Activated CD8-positive, alpha-beta T cell treated with anti-CD3 and anti-CD28 coated beads, Interleukin-2, amount 10 ng/mL, durations not matched to agents 7 days and 5 days (primary cell): ENCODE measurements at regions not wholly inside any gene's neighbourhood (a gene's known extent, or its start where the extent isn't known, plus 50 kb on each side); places are given as distances from the start of the nearest gene placed in this dataset.
"Not testable (repeated sequence)": the region's sequence is repeated elsewhere in the genome, so short reads cannot be mapped to it uniquely, and the experiment has no call there.

Source experiments
- ATAC-seq: fragments of 150-1000 bp; cut with Tn5 transposase; one replicate; pipeline ENCODE4 v1.10.0; 2021; ENCODE audit warnings: moderate library complexity
- CTCF ChIA-PET: fragments of 350-600 bp; sonication (Branson Sonifier 250); formaldehyde crosslinking; loops from one replicate; lab custom pipeline; 2021; ENCODE audit warnings: antibody characterized with exemption; lab: Charles Lee
- POLR2A ChIA-PET: fragments of 350-600 bp; sonication (Branson Sonifier 250); formaldehyde crosslinking; loops from one replicate; lab custom pipeline; 2021; ENCODE audit warnings: antibody characterized with exemption; lab: Charles Lee
- DNase-seq: peaks from one replicate; pipeline ENCODE4 v3.0.0-alpha.2; 2020
- H3K27ac Mint-ChIP-seq: one replicate; pipeline ENCODE4 v1.8.0; 2021; ENCODE audit warnings: mild to moderate bottlenecking, mixed read lengths
- H3K27me3 Mint-ChIP-seq: one replicate; pipeline ENCODE4 v1.8.0; 2021; ENCODE audit warnings: low read depth, mixed read lengths
- H3K36me3 Mint-ChIP-seq: one replicate; pipeline ENCODE4 v1.8.0; 2021; ENCODE audit warnings: low read depth, mixed read lengths
- H3K4me1 Mint-ChIP-seq: one replicate; pipeline ENCODE4 v1.8.0; 2021; ENCODE audit warnings: low read depth, mixed read lengths
- H3K4me3 Mint-ChIP-seq: one replicate; pipeline ENCODE4 v1.8.0; 2021; ENCODE audit warnings: mild to moderate bottlenecking, mixed read lengths
- H3K9me3 Mint-ChIP-seq: one replicate; pipeline ENCODE4 v1.8.0; 2022; ENCODE audit warnings: mixed read lengths; ENCODE audit not compliant: insufficient read depth

DNA sequence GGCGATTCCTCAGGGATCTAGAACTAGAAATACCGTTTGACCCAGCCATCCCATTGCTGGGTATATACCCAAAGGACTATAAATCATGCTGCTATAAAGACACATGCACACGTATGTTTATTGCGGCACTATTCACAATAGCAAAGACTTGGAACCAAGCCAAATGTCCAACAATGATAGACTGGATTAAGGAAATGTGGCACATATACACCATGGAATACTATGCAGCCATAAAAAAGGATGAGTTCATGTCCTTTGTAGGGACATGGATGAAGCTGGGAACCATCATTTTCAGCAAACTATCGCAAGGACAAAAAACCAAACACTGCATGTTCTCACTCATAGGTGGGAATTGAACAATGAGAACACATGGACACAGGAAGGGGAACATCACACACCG, 311.1 kb downstream of the PTGER3 start:
- POLR2A ChIA-PET, ATAC-seq, H3K9me3 Mint-ChIP-seq, H3K36me3 Mint-ChIP-seq, CTCF ChIA-PET, H3K4me1 Mint-ChIP-seq, H3K27ac Mint-ChIP-seq, H3K4me3 Mint-ChIP-seq, H3K27me3 Mint-ChIP-seq, DNase-seq: not testable (repeated sequence)

DNA sequence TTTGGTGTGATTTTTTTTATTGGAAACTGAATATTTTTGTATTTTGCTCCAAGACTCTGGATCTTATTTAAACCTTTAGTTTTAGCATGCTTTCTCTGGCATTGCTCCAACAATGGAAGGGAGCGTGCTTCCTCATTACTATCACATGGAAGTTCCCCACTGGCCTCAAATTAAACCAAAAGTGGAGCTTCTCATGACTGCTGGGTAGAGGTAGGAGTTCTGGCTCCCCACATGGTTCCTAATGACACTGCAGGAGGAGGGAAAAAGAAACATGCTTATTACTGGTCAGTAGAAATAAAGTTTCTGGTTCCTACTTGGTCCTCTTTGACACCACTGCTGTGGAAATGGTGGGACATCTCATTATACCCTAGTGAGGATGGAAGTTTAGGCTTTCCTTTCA, 310.5 kb downstream of the PTGER3 start:
- no peak for DNase-seq
- Mint-ChIP-seq H3K4me1 (no peaks in the 10 kb centered on the region), H3K9me3 (peaks cover 10% of the 10 kb centered on the region), H3K4me3 (no peak overlapping the region), H3K36me3 (no peaks in the 10 kb centered on the region), H3K27me3 (no peaks in the 10 kb centered on the region), H3K27ac (no peak overlapping the region)
- no peak for ATAC-seq
- ChIA-PET POLR2A (no interaction called here), CTCF (no interaction called here)

DNA sequence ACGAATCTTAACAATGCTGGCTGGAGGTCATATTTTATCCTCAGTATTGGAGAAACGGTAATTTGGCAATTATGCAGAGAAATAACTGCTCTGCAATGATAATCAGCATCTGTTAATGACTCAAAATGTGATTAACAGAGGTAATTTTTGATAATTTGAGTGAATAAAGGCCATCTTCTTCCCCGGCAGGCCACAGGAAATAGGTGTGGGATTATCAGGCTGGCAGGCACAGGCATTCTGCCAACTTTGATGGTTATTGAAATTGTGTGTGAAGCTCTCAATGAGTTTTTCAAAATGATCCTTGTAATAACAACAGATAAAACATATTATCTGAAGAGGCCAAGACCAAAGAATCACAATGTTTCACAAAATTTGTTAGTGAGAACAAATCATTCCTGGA, 309.0 kb downstream of the PTGER3 start:
- DNase-seq (no peak), ATAC-seq (no peak)
- H3K9me3 Mint-ChIP-seq = peaks cover 16% of the 10 kb centered on the region
- H3K36me3 Mint-ChIP-seq = no peaks in the 10 kb centered on the region
- H3K4me3 Mint-ChIP-seq = no peak overlapping the region
- ChIA-PET CTCF (no interaction called here), POLR2A (interaction anchor here (0.6 kb wide), 1 partner anchor 931 kb away, joined by 6 read pairs; no protein-coding TSS in a partner anchor)
- peaks cover 5% of the 10 kb centered on the region for H3K27me3 Mint-ChIP-seq
- no peak overlapping the region for H3K27ac Mint-ChIP-seq
- H3K4me1 Mint-ChIP-seq = no peaks in the 10 kb centered on the region

DNA sequence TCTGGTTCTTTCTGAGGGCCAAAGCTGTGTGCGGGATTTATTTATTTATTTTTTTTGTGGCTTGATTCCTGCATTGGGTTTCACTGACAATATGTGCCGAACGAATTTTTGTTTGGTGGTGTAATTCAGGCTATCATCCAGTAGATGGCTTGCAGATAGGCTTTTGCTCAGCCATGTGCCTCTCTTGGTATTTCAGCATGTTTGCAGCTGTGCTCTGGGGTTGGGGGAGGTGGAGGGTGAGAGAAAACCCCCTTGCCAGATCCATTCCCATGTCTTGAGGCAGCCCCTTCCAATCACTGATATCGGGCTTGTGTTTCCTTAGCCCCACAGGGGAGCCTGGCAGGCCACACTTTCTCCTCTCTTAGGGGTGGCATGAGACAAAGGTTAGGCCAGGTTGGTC, 302.4 kb downstream of the PTGER3 start:
- ChIA-PET POLR2A (no interaction called here), CTCF (interaction anchor here (1.1 kb wide), 1 partner anchor 20 kb away, joined by 4 read pairs; no protein-coding TSS in a partner anchor)
- H3K9me3 Mint-ChIP-seq = peaks cover 22% of the 10 kb centered on the region
- H3K27me3 Mint-ChIP-seq = peaks cover 5% of the 10 kb centered on the region
- H3K36me3 Mint-ChIP-seq = no peaks in the 10 kb centered on the region
- H3K27ac Mint-ChIP-seq = no peak overlapping the region
- DNase-seq = no peak
- H3K4me3 Mint-ChIP-seq = no peak overlapping the region
- ATAC-seq = no peak
- no peaks in the 10 kb centered on the region for H3K4me1 Mint-ChIP-seq

DNA sequence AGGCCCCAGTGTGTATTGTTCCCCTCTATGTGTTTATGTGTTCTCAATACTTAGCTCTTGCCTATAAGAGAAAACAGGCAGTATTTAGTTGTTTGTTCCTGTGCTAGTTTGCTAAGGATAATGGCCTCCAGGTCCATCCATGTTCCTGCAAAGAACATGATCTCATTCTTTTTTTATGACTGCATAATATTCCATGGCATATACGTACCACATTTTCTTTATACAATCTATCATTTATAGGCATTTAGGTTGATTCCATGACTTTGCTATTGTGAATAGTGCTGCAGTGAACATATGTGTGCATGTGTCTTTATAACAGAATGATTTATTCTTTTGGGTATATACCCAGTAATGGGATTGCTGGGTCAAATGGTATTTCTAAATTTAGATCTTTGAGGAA, 301.6 kb downstream of the PTGER3 start:
- CTCF ChIA-PET, DNase-seq, POLR2A ChIA-PET, H3K27me3 Mint-ChIP-seq, H3K27ac Mint-ChIP-seq, H3K4me3 Mint-ChIP-seq, ATAC-seq, H3K4me1 Mint-ChIP-seq, H3K36me3 Mint-ChIP-seq: not testable (repeated sequence)
- peaks cover 27% of the 10 kb centered on the region for H3K9me3 Mint-ChIP-seq

DNA sequence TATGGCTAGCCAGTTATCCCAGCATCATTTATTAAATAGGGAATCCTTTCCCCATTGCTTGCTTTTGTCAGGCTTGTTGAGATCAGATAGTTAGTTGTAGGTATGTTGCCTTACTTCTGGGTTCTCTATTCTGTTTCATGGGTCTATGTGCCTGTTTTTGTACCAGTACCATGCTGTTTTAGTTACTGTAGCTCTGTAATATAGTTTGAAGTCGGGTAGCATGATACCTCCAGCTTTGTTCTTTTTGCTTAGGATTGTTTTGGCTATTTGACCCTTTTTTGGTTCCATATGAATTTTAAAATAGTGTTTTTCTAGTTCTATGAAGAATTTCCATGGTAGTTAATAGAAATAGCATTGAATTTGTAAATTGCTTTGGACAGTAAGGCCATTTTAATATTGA, 300.5 kb downstream of the PTGER3 start:
- H3K36me3 Mint-ChIP-seq, H3K27ac Mint-ChIP-seq, POLR2A ChIA-PET: not testable (repeated sequence)

DNA sequence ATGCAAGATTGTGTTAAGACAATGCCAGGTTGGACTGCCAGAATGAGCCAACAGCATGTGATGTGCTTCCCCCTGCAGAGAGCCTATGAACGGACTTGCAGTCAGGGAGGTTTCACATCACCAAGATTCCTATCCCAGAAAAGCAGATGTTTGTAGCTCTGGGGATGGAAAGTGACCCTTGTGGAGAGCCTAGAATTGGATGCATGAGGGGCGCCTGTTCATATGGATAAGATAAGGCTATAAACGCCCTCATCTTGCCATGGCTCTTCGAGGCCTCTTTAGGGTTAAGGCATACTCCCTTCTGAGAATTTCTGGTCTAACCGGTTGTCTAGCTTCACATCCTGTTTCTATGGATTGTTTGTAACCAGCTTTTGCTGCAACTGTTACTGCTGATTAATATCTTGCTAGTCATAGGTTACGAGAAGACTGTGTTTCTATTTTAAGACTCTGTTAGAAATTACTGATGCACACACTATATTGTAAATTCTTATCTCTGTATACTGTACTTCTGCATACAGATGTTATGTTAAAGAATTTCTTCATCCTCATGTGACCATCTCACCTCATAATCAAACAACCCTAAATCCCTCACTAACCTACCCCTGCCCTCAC, 295.8 kb downstream of the PTGER3 start:
- H3K36me3 Mint-ChIP-seq, POLR2A ChIA-PET, CTCF ChIA-PET, H3K27me3 Mint-ChIP-seq, H3K4me1 Mint-ChIP-seq, DNase-seq, H3K27ac Mint-ChIP-seq, H3K4me3 Mint-ChIP-seq, ATAC-seq: not testable (repeated sequence)
- peaks cover 22% of the 10 kb centered on the region for H3K9me3 Mint-ChIP-seq

More for the DNA sequence above, 300.5 kb downstream of the PTGER3 start:
- peaks cover 23% of the 10 kb centered on the region for H3K9me3 Mint-ChIP-seq
- CTCF ChIA-PET, DNase-seq, H3K4me3 Mint-ChIP-seq, H3K27me3 Mint-ChIP-seq, ATAC-seq, H3K4me1 Mint-ChIP-seq: not testable (repeated sequence)

DNA sequence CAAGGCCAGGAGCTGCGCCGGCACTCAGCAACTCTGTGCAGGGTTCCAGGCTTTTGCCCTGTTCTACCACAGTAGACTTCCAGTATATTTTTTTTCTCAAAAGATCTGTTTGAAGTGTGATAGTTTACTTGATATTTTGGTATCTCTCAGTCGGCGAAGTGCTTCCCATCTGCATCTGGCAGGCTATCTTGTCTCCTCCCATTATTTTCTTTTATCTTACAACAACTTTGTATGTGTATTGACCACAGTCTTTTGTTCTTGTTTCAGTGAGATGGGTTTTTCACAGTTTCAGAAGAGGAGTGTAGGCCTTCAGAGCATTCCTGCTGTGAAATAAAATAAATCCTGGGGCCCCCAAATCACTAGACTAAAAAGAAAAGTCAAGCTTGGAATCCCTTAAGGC, 292.9 kb downstream of the PTGER3 start:
- DNase-seq (no peak), ATAC-seq (no peak)
- H3K4me3 Mint-ChIP-seq = no peak overlapping the region
- H3K27ac Mint-ChIP-seq = no peak overlapping the region
- H3K27me3 Mint-ChIP-seq = no peaks in the 10 kb centered on the region
- ChIA-PET CTCF (no interaction called here), POLR2A (no interaction called here)
- peaks cover 11% of the 10 kb centered on the region for H3K9me3 Mint-ChIP-seq
- peaks cover 6% of the 10 kb centered on the region for H3K4me1 Mint-ChIP-seq
- H3K36me3 Mint-ChIP-seq = no peaks in the 10 kb centered on the region

DNA sequence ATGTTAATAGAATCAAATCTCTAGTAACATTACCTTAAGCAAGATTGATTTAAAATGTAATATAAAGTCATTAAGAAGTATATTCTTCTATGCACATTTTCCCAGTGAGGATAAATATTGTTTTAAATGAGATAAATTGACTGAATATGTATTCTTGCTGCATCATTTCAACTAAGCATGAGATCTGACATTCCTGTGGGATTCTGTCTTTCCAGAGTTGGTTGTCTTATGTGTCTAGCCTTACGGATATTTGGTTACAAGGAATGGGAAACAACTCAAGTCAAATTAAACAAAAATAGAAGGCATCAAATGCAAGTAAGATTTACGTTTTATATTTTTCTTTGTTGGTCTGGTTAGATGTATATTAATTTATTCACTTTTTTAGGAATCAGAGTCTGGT, 287.5 kb downstream of the PTGER3 start:
- POLR2A ChIA-PET = no interaction called here

DNA sequence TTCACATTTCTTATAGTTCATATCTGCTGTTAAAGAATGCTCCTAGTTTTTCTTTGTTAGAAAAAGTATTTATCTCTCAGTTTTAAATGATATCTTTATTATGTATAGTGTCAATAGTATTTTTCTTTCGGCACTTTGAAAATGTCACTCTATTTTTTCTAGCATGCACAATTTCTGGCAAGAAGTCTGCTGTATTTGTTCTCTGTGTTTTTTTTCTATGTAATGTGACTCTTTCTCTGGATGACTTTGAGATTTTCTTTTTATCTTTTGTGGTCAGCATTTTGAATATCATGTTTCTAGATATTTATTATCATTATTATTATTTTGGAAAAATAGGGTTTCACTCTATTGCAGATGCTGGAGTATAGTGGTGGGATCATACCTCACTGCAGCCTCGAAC, 285.2 kb downstream of the PTGER3 start:
- no peaks in the 10 kb centered on the region for H3K4me1 Mint-ChIP-seq
- H3K27me3 Mint-ChIP-seq = no peaks in the 10 kb centered on the region
- POLR2A ChIA-PET = interaction anchor here (0.6 kb wide), 1 partner anchor 1889 kb away, joined by 3 read pairs; no protein-coding TSS in a partner anchor

More for the DNA sequence above, 287.5 kb downstream of the PTGER3 start:
- DNase-seq (no peak), ATAC-seq (no peak)
- no peaks in the 10 kb centered on the region for H3K27me3 Mint-ChIP-seq
- H3K27ac Mint-ChIP-seq = no peak overlapping the region
- CTCF ChIA-PET = no interaction called here
- no peaks in the 10 kb centered on the region for H3K36me3 Mint-ChIP-seq
- no peaks in the 10 kb centered on the region for H3K9me3 Mint-ChIP-seq
- no peaks in the 10 kb centered on the region for H3K4me1 Mint-ChIP-seq
- H3K4me3 Mint-ChIP-seq = no peak overlapping the region

DNA sequence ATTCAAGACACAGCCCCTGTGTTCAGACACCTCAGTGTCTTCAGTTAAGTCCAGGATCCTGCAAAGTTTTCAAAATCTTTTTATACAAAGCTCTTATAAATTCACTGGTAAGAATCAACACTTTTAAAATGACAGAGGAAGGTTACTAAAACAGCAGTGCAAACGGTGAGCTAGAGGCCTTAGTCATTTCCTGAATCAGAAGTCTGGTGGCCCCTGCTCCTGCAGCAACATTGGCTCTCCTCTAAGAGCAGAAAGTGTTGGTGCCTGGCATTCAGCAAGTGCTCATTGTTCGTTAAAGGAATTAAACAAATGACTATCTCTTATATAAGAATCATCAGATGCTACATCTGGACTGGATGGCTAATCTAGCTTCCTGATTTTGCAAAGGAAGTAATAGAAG, 282.9 kb downstream of the PTGER3 start:
- DNase-seq (no peak), ATAC-seq (no peak)
- Mint-ChIP-seq H3K27ac (no peak overlapping the region), H3K4me3 (no peak overlapping the region), H3K9me3 (no peaks in the 10 kb centered on the region), H3K36me3 (no peaks in the 10 kb centered on the region), H3K4me1 (no peaks in the 10 kb centered on the region), H3K27me3 (no peaks in the 10 kb centered on the region)
- ChIA-PET CTCF (interaction anchor here (1.0 kb wide), 1 partner anchor 20 kb away, joined by 4 read pairs; no protein-coding TSS in a partner anchor), POLR2A (no interaction called here)

More for the DNA sequence above, 285.2 kb downstream of the PTGER3 start:
- CTCF ChIA-PET = no interaction called here
- no peak overlapping the region for H3K4me3 Mint-ChIP-seq
- no peaks in the 10 kb centered on the region for H3K36me3 Mint-ChIP-seq
- no peak overlapping the region for H3K27ac Mint-ChIP-seq
- ATAC-seq (no peak), DNase-seq (no peak)
- no peaks in the 10 kb centered on the region for H3K9me3 Mint-ChIP-seq

DNA sequence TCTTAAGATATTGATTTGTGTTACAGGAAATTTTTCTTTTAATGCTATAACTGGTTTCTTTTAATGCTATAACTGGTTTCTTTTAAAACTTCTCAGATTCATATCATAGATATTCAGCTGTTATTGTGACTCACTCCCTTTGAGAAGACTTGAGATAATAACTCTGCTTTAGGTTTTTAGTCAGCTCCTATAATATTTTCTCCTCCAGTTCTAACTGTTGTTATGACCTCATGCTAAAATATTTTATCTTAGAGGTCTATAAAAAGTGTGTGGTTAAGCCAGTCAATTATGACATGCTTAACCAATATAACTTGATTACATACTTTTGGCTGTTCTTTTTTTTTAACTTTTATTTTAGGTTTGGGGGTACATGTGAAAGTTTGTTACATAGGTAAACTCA, 280.2 kb downstream of the PTGER3 start:
- no peak for DNase-seq
- CTCF ChIA-PET = no interaction called here
- Mint-ChIP-seq H3K27ac (no peak overlapping the region), H3K27me3 (no peaks in the 10 kb centered on the region), H3K4me1 (no peaks in the 10 kb centered on the region), H3K4me3 (no peak overlapping the region), H3K9me3 (peaks cover 4% of the 10 kb centered on the region), H3K36me3 (no peaks in the 10 kb centered on the region)
- ATAC-seq = no peak
- POLR2A ChIA-PET = no interaction called here

DNA sequence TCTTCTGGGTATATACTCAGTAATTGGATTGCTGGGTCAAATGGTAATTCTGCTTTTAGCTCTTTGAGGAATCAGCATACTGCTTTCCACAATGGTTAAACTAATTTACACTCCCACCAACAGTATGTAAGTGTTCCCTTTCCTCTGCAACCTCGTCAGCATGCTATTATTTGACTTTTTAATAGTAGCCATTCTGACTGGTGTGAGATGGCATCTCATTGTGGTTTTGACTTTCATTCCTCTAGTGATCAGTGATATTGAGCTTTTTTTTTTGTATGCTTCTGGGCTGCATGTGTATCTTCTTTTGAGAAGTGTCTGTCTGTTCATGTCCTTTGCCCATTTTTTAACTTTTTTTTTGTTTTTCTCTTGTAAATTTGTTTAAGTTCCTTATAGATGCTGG, 279.4 kb downstream of the PTGER3 start:
- H3K36me3 Mint-ChIP-seq = no peaks in the 10 kb centered on the region
- H3K4me3 Mint-ChIP-seq = no peak overlapping the region
- ATAC-seq (no peak), DNase-seq (no peak)
- H3K4me1 Mint-ChIP-seq = no peaks in the 10 kb centered on the region
- ChIA-PET CTCF (no interaction called here), POLR2A (no interaction called here)
- no peak overlapping the region for H3K27ac Mint-ChIP-seq
- H3K9me3 Mint-ChIP-seq = peaks cover 4% of the 10 kb centered on the region
- H3K27me3 Mint-ChIP-seq = no peaks in the 10 kb centered on the region
